B cell (primary cell): ENCODE measurements at regions not wholly inside any gene's neighbourhood (a gene's known extent, or its start where the extent isn't known, plus 50 kb on each side); places are given as distances from the start of the nearest gene placed in this dataset.

Experiments
- ATAC-seq: fragments of 200-7000 bp; cut with Tn5 transposase; one replicate; pipeline ENCODE4 v1.10.0; 2021; ENCODE audit warnings: low read depth, mild to moderate bottlenecking, moderate number of reproducible peaks, moderate library complexity
- CTCF ChIA-PET: fragments of 350-600 bp; sonication (Branson Sonifier 250); formaldehyde crosslinking; loops from one replicate; lab custom pipeline; 2021; ENCODE audit warnings: antibody characterized with exemption, inconsistent platforms; lab: Charles Lee
- POLR2A ChIA-PET: fragments of 350-600 bp; sonication (Branson Sonifier 250); formaldehyde crosslinking; loops from one replicate; lab custom pipeline; 2021; ENCODE audit warnings: antibody characterized with exemption; lab: Charles Lee
- DNase-seq: peaks from one replicate; pipeline ENCODE4 v3.0.0; 2013
- H2AFZ ChIP-seq: 2 replicates; pipeline ENCODE4 v1.6.1; 2012; ENCODE audit warnings: mild to moderate bottlenecking, low read depth, low read length; ENCODE audit not compliant: insufficient read depth, poor library complexity, severe bottlenecking
- H3K27ac ChIP-seq, 2 donors: 1 replicate in 1 of 2; 2 replicates in 1 of 2; pipeline ENCODE4 v1.5.1; 2012 to 2013; ENCODE audit warnings: low read length in 2 of 2, mild to moderate bottlenecking in 2 of 2, moderate library complexity in 1 of 2
- H3K27me3 ChIP-seq, 4 experiments: fragments of 200-600 bp in 1 of 4; sonication (generic) in 1 of 4; replicated peaks in 1 of 4; 1 replicate in 2 of 4; 2 replicates in 2 of 4; pipeline versions ENCODE4 v1.6.1 to v1.7.0; 2013 to 2016; ENCODE audit warnings: low read length in 3 of 4, mild to moderate bottlenecking in 2 of 4, mixed read lengths in 1 of 4, moderate library complexity in 1 of 4; ENCODE audit not compliant: insufficient read depth in 4 of 4, control insufficient read depth in 3 of 4; ENCODE audit errors: control extremely low read depth in 1 of 4
- H3K36me3 ChIP-seq, 2 experiments: replicated peaks in 1 of 2; 1 replicate in 1 of 2; 2 replicates in 1 of 2; pipeline versions ENCODE4 v1.6.1 to v1.7.1; 2013; ENCODE audit warnings: low read length in 1 of 2; ENCODE audit not compliant: insufficient read depth in 2 of 2, control insufficient read depth in 1 of 2; ENCODE audit errors: control extremely low read depth in 1 of 2, extremely low read depth in 1 of 2
- H3K4me1 ChIP-seq, 2 donors: fragments of 200-600 bp in 1 of 2; sonication (generic) in 1 of 2; 1 replicate in 1 of 2; 2 replicates in 1 of 2; pipeline versions ENCODE4 v1.5.1 to v1.6.1; 2013 to 2017; ENCODE audit warnings: low read length in 2 of 2; ENCODE audit not compliant: control insufficient read depth in 2 of 2, insufficient read depth in 2 of 2
- H3K4me2 ChIP-seq: replicated peaks from 2 replicates; pipeline ENCODE3; 2012; ENCODE audit warnings: mild to moderate bottlenecking, low read depth, low read length; ENCODE audit not compliant: poor library complexity, severe bottlenecking
- H3K4me3 ChIP-seq, 5 experiments: fragments of 200-600 bp in 1 of 5; sonication (generic) in 1 of 5; 1 replicate in 3 of 5; 2 replicates in 2 of 5; pipeline versions ENCODE4 v1.5.1 to v1.7.0; 2011 to 2016; ENCODE audit warnings: low read length in 4 of 5, mild to moderate bottlenecking in 4 of 5, low read depth in 2 of 5, control low read depth in 1 of 5, moderate library complexity in 1 of 5; ENCODE audit not compliant: insufficient read depth in 1 of 5; ENCODE audit errors: control extremely low read depth in 1 of 5, extremely low read depth in 1 of 5
- H3K79me2 ChIP-seq: fragments of 200-600 bp; sonication (generic); one replicate; pipeline ENCODE4 v1.6.0; 2016; ENCODE audit warnings: low read length; ENCODE audit not compliant: control insufficient read depth, insufficient read depth
- H3K9ac ChIP-seq: fragments of 200-600 bp; sonication (generic); 2 replicates; pipeline ENCODE4 v1.6.1; 2017; ENCODE audit warnings: mild to moderate bottlenecking, low read length, moderate library complexity
- H3K9me3 ChIP-seq, 3 donors: one replicate each; pipeline versions ENCODE4 v1.6.1 to v1.7.1; 2013; ENCODE audit warnings: low read length in 2 of 3; ENCODE audit not compliant: control insufficient read depth in 2 of 3, insufficient read depth in 1 of 3; ENCODE audit errors: control extremely low read depth in 1 of 3
- H4K20me1 ChIP-seq: 2 replicates; pipeline ENCODE4 v1.6.0; 2012; ENCODE audit warnings: mild to moderate bottlenecking, low read length; ENCODE audit not compliant: insufficient read depth, control insufficient read depth, poor library complexity, severe bottlenecking
- H3K27ac Mint-ChIP-seq: one replicate; pipeline ENCODE4 v1.8.0; 2021; ENCODE audit warnings: mixed read lengths
- H3K27me3 Mint-ChIP-seq: one replicate; pipeline ENCODE4 v1.8.0; 2021; ENCODE audit warnings: mixed read lengths
- H3K4me1 Mint-ChIP-seq: one replicate; pipeline ENCODE4 v1.8.0; 2021; ENCODE audit warnings: mixed read lengths
- H3K4me3 Mint-ChIP-seq: one replicate; pipeline ENCODE4 v1.8.0; 2021; ENCODE audit warnings: mixed read lengths
- H3K9me3 Mint-ChIP-seq: one replicate; pipeline ENCODE4 v1.8.0; 2022; ENCODE audit warnings: mixed read lengths; ENCODE audit not compliant: insufficient read depth
- CTCF ChIP-seq: fragments of 200-600 bp; IDR thresholded peaks from one replicate; pipeline ENCODE4 v1.8.0; 2022; ENCODE audit warnings: antibody characterized with exemption, mild to moderate bottlenecking
- EZH2 ChIP-seq: IDR thresholded peaks from 2 replicates; pipeline ENCODE4 v1.6.1; 2012; ENCODE audit warnings: borderline replicate concordance, low read depth, mild to moderate bottlenecking, moderate library complexity, low read length; ENCODE audit not compliant: insufficient read depth, poor library complexity, severe bottlenecking
- WGBS: methylation state at CpG from one replicate; pipeline ENCODE4 v1.1.5; 2013; ENCODE audit warnings: missing lambda C conversion rate; ENCODE audit not compliant: insufficient coverage; 5-methylcytosine and 5-hydroxymethylcytosine counted together
- intact Hi-C: fragments of 100-400 bp; cut with micrococcal nuclease; formaldehyde crosslinking; loops from one replicate; pipeline ENCODE4 v1.10.0; 2022

- ATAC-seq (no peak), DNase-seq (no peak)
- Histone ChIP-seq H3K9ac (no peak overlapping the region), H2AFZ (no peak overlapping the region), H4K20me1 (no peaks in the 10 kb centered on the region), H3K4me2 (no peak overlapping the region), H3K4me3 (no peak overlapping the region), H3K27ac (no peak overlapping the region), H3K79me2 (no peaks in the 10 kb centered on the region), H3K9me3 (peaks cover 0 to 7% (median 2%) of the 10 kb centered on the region in 3 donors), H3K36me3 (no peaks in the 10 kb centered on the region), H3K27me3 (no peaks in the 10 kb centered on the region), H3K4me1 (no peaks in the 10 kb centered on the region)
- no peaks in the 10 kb centered on the region for H3K4me1 Mint-ChIP-seq
- H3K27me3 Mint-ChIP-seq = no peaks in the 10 kb centered on the region
- H3K4me3 Mint-ChIP-seq = no peak overlapping the region
- intact Hi-C loops = no loop called here
- ChIA-PET POLR2A (no interaction called here), CTCF (no interaction called here)
- no peak for TF ChIP-seq EZH2
- no peak for TF ChIP-seq CTCF
- H3K27ac Mint-ChIP-seq = no peak overlapping the region
- peaks cover 7% of the 10 kb centered on the region for H3K9me3 Mint-ChIP-seq
Observed at GRCh38 chr18:40346146-40346545, 1608.9 kb upstream of the PIK3C3 start.

- Histone ChIP-seq H3K4me1 (no peaks in the 10 kb centered on the region), H3K9me3 (peaks cover 0 to 10% (median 3%) of the 10 kb centered on the region in 3 donors), H3K4me3 (no peak overlapping the region), H2AFZ (no peak overlapping the region), H4K20me1 (no peaks in the 10 kb centered on the region), H3K27ac (no peak overlapping the region), H3K27me3 (no peaks in the 10 kb centered on the region), H3K9ac (no peak overlapping the region), H3K36me3 (no peaks in the 10 kb centered on the region), H3K4me2 (no peak overlapping the region), H3K79me2 (no peaks in the 10 kb centered on the region)
- H3K4me3 Mint-ChIP-seq = no peak overlapping the region
- POLR2A ChIA-PET = no interaction called here
- DNase-seq (no peak), ATAC-seq (no peak)
- H3K4me1 Mint-ChIP-seq = no peaks in the 10 kb centered on the region
- intact Hi-C loops = no loop called here
- WGBS = no CpG with 5 or more reads among the region's 3 CpGs
- H3K27me3 Mint-ChIP-seq = no peaks in the 10 kb centered on the region
- TF ChIP-seq EZH2 (no peak), CTCF (no peak)
- peaks cover 4% of the 10 kb centered on the region for H3K9me3 Mint-ChIP-seq
- no peak overlapping the region for H3K27ac Mint-ChIP-seq
- CTCF ChIA-PET = no interaction called here
Observed at GRCh38 chr18:40341701-40342100, 1613.3 kb upstream of the PIK3C3 start.
